IMR-90 (cell line): ENCODE measurements at regions not wholly inside any gene's neighbourhood (a gene's known extent, or its start where the extent isn't known, plus 50 kb on each side); places are given as distances from the start of the nearest gene placed in this dataset.

ENCODE experiments used
- ATAC-seq: fragments of 200-7000 bp; cut with Tn5 transposase; 2 replicates; pipeline ENCODE4 v1.9.1; 2020; ENCODE audit warnings: low read depth, mild to moderate bottlenecking, moderate library complexity
- BruUV-seq: library from RNA; stranded (reverse); fragments of 400-500 nt; replicated peaks from 2 replicates; lab custom pipeline; 2021; lab: Mats Ljungman, UMichigan
- CTCF ChIA-PET: fragments of 300-600 bp; formaldehyde crosslinking; extraction: SDS; loops from one replicate; lab custom pipeline; 2021; ENCODE audit warnings: antibody characterized with exemption; lab: Yijun Ruan, JAX
- POLR2A ChIA-PET: fragments of 300-600 bp; sonication (Branson Sonifier 250); formaldehyde crosslinking; loops from one replicate; lab custom pipeline; 2022; ENCODE audit warnings: antibody characterized with exemption; ENCODE audit not compliant: unreplicated experiment; lab: Charles Lee
- DNase-seq: peaks from one replicate; pipeline ENCODE4 v3.0.0; 2013
- H2AFZ ChIP-seq: replicated peaks from 2 replicates; pipeline ENCODE3; 2013; ENCODE audit warnings: low read length, mild to moderate bottlenecking; ENCODE audit not compliant: poor library complexity
- H2AK5ac ChIP-seq: 2 replicates; pipeline ENCODE4 v1.6.1; 2013; ENCODE audit warnings: low read depth, low read length, inconsistent platforms
- H2AK9ac ChIP-seq: replicated peaks from 2 replicates; pipeline ENCODE3; 2013; ENCODE audit warnings: mild to moderate bottlenecking, low read depth, low read length, moderate library complexity; ENCODE audit not compliant: poor library complexity
- H2BK120ac ChIP-seq: 2 replicates; pipeline ENCODE4 v1.6.1; 2013; ENCODE audit warnings: low read depth, low read length, inconsistent platforms
- H2BK15ac ChIP-seq: 3 replicates; pipeline ENCODE4 v1.6.1; 2013; ENCODE audit warnings: low read depth, low read length, inconsistent platforms
- H2BK20ac ChIP-seq: 2 replicates; pipeline ENCODE4 v1.6.1; 2013; ENCODE audit warnings: low read depth, mild to moderate bottlenecking, inconsistent platforms, low read length, moderate library complexity
- H2BK5ac ChIP-seq: 2 replicates; pipeline ENCODE4 v1.6.1; 2013; ENCODE audit warnings: mild to moderate bottlenecking, low read depth, low read length, inconsistent platforms; ENCODE audit not compliant: poor library complexity, severe bottlenecking
- H3K14ac ChIP-seq: replicated peaks from 2 replicates; pipeline ENCODE4 v1.6.1; 2013; ENCODE audit warnings: low read depth, low read length, inconsistent platforms
- H3K18ac ChIP-seq: 2 replicates; pipeline ENCODE4 v1.6.1; 2013; ENCODE audit warnings: low read depth, low read length, control low read depth
- H3K23ac ChIP-seq: 2 replicates; pipeline ENCODE4 v1.6.1; 2013; ENCODE audit warnings: low read depth, low read length, inconsistent platforms
- H3K27ac ChIP-seq: 2 replicates; pipeline ENCODE4 v1.5.1; 2013; ENCODE audit warnings: mild to moderate bottlenecking, control low read depth, low read length; ENCODE audit not compliant: insufficient read depth
- H3K27me3 ChIP-seq: 2 replicates; pipeline ENCODE4 v1.6.1; 2013; ENCODE audit warnings: low read length; ENCODE audit not compliant: control insufficient read depth, insufficient read depth
- H3K36me3 ChIP-seq: 2 replicates; pipeline ENCODE4 v1.6.1; 2013; ENCODE audit warnings: low read length, mixed read lengths; ENCODE audit not compliant: control insufficient read depth, insufficient read depth
- H3K4ac ChIP-seq: 2 replicates; pipeline ENCODE4 v1.6.1; 2013; ENCODE audit warnings: low read depth, low read length, inconsistent platforms
- H3K4me1 ChIP-seq: 2 replicates; pipeline ENCODE4 v1.6.1; 2013; ENCODE audit warnings: low read length, mixed read lengths; ENCODE audit not compliant: control insufficient read depth, insufficient read depth
- H3K4me2 ChIP-seq: 2 replicates; pipeline ENCODE4 v1.6.1; 2013; ENCODE audit warnings: low read depth, mild to moderate bottlenecking, control low read depth, low read length, moderate library complexity
- H3K4me3 ChIP-seq: 2 replicates; pipeline ENCODE4 v1.5.1; 2013; ENCODE audit warnings: low read depth, mild to moderate bottlenecking, control low read depth, low read length, moderate library complexity; ENCODE audit not compliant: insufficient read depth
- H3K56ac ChIP-seq: 2 replicates; pipeline ENCODE4 v1.6.1; 2013; ENCODE audit warnings: low read length, inconsistent platforms; ENCODE audit not compliant: insufficient read depth; ENCODE audit errors: extremely low read depth
- H3K79me1 ChIP-seq, 2 experiments: 2 replicates each; pipeline ENCODE4 v1.6.1; 2013; ENCODE audit warnings: low read length in 2 of 2, inconsistent platforms in 1 of 2, low read depth in 1 of 2
- H3K9ac ChIP-seq: 2 replicates; pipeline ENCODE4 v1.6.1; 2013; ENCODE audit warnings: low read depth, low read length, control low read depth
- H3K9me1 ChIP-seq: 2 replicates; pipeline ENCODE4 v1.6.1; 2013; ENCODE audit warnings: low read length, inconsistent platforms; ENCODE audit not compliant: insufficient read depth
- H3K9me3 ChIP-seq: 2 replicates; pipeline ENCODE4 v1.6.1; 2013; ENCODE audit warnings: low read length; ENCODE audit not compliant: control insufficient read depth, insufficient read depth
- H4K20me1 ChIP-seq: 2 replicates; pipeline ENCODE4 v1.6.1; 2013; ENCODE audit warnings: low read length, inconsistent platforms; ENCODE audit not compliant: insufficient read depth
- H4K5ac ChIP-seq: 2 replicates; pipeline ENCODE4 v1.6.1; 2013; ENCODE audit warnings: mild to moderate bottlenecking, low read depth, low read length, control low read depth
- H4K8ac ChIP-seq, 2 experiments: 2 replicates each; pipeline ENCODE4 v1.6.1; 2013; ENCODE audit warnings: low read depth in 2 of 2, low read length in 2 of 2, control low read depth in 1 of 2, inconsistent platforms in 1 of 2
- H4K91ac ChIP-seq: 2 replicates; pipeline ENCODE4 v1.6.1; 2013; ENCODE audit warnings: low read depth, low read length, inconsistent platforms; ENCODE audit not compliant: insufficient read depth
- CEBPB ChIP-seq: IDR thresholded peaks from 2 replicates; pipeline ENCODE4 v1.6.1; 2012; ENCODE audit warnings: low read depth, low read length, improper control_type of control experiment
- ELK1 ChIP-seq: fragments of 150-350 bp; IDR thresholded peaks from 2 replicates; pipeline ENCODE4 v1.6.1; 2016; ENCODE audit warnings: low read depth, mild to moderate bottlenecking, low read length, moderate library complexity, borderline replicate concordance
- MAZ ChIP-seq: IDR thresholded peaks from 2 replicates; pipeline ENCODE4 v1.6.1; 2012; ENCODE audit warnings: low read depth, mild to moderate bottlenecking, low read length, improper control_type of control experiment, moderate library complexity, borderline replicate concordance
- RFX5 ChIP-seq: IDR thresholded peaks from 2 replicates; pipeline ENCODE4 v1.8.0; 2012; ENCODE audit warnings: low read depth, mild to moderate bottlenecking, low read length, moderate library complexity
- USF2 ChIP-seq: fragments of 150-350 bp; IDR thresholded peaks from 2 replicates; pipeline ENCODE4 v1.6.1; 2017; ENCODE audit warnings: mild to moderate bottlenecking, antibody characterized with exemption, low read length, low read depth
- WGBS, 2 experiments: methylation state at CpG; one replicate each; pipeline versions ENCODE4 v1.1.5 to v1.1.7; 2013; ENCODE audit warnings: missing lambda C conversion rate in 2 of 2; ENCODE audit not compliant: insufficient read length in 1 of 2; ENCODE audit errors: extremely low coverage in 2 of 2; 5-methylcytosine and 5-hydroxymethylcytosine counted together
- dilution Hi-C: fragments of 300-500 bp; cut with HindIII; formaldehyde crosslinking; loops from one replicate; pipeline ENCODE4 v1.14.3; 2018; ENCODE audit warnings: low sequenced_read_pairs; ENCODE audit not compliant: unreplicated experiment
- in situ Hi-C: fragments of 300-500 bp; cut with MboI; formaldehyde crosslinking; loops from 3 replicates; pipeline ENCODE4 v1.14.3; 2019; ENCODE audit warnings: low sequenced_read_pairs, inconsistent platforms, mixed read lengths
- intact Hi-C: fragments of 100-400 bp; cut with micrococcal nuclease; formaldehyde crosslinking; loops from 2 replicates; pipeline ENCODE4 v1.10.0; 2022

GRCh38 chr6:56003616-56004015 is 128.2 kb upstream of the BMP5 start:
- H2BK20ac ChIP-seq: no peak overlapping the region
- no peak overlapping the region for H4K5ac ChIP-seq
- H2AK5ac ChIP-seq: no peak overlapping the region
- no peaks in the 10 kb centered on the region for H3K4me1 ChIP-seq
- POLR2A ChIA-PET: no interaction called here
- no peak overlapping the region for H3K4me3 ChIP-seq
- no peak overlapping the region for H3K56ac ChIP-seq
- ATAC-seq (no peak), DNase-seq (no peak)
- H3K79me1 ChIP-seq: no peaks in the 10 kb centered on the region
- no peak overlapping the region for H3K23ac ChIP-seq
- no peak overlapping the region for H2AK9ac ChIP-seq
- intact Hi-C loops (loop anchor here (10.0 kb wide), 1 partner anchor 61 kb away; no protein-coding TSS in a partner anchor), in situ Hi-C loops (no loop called here), dilution Hi-C loops (no loop called here)
- TF ChIP-seq CEBPB: no peak
- no peak for TF ChIP-seq USF2
- TF ChIP-seq MAZ: no peak
- no peak for TF ChIP-seq RFX5
- TF ChIP-seq ELK1: no peak
- H3K14ac ChIP-seq: no peak overlapping the region
- H2BK120ac ChIP-seq: no peak overlapping the region
- no peak overlapping the region for H2BK15ac ChIP-seq
- H4K20me1 ChIP-seq: no peaks in the 10 kb centered on the region
- H3K4me2 ChIP-seq: no peak overlapping the region
- H3K18ac ChIP-seq: no peak overlapping the region
- no TSS peak for BruUV-seq
- no peaks in the 10 kb centered on the region for H3K9me1 ChIP-seq
- H3K9ac ChIP-seq: no peak overlapping the region
- no peak overlapping the region for H2AFZ ChIP-seq
- CTCF ChIA-PET: no interaction called here
- no peaks in the 10 kb centered on the region for H3K27me3 ChIP-seq
- no peak overlapping the region for H3K4ac ChIP-seq
- H3K27ac ChIP-seq: no peak overlapping the region
- H4K8ac ChIP-seq: no peak overlapping the region
- H2BK5ac ChIP-seq: no peak overlapping the region
- WGBS, 2 experiments: no CpG with 5 or more reads among the region's 2 CpGs
- H4K91ac ChIP-seq: no peak overlapping the region
- no peaks in the 10 kb centered on the region for H3K36me3 ChIP-seq
- no peaks in the 10 kb centered on the region for H3K9me3 ChIP-seq
